ENCODE measurements at regions not wholly inside any gene's neighbourhood (a gene's known extent, or its start where the extent isn't known, plus 50 kb on each side); places are given as distances from the start of the nearest gene placed in this dataset.

DNA sequence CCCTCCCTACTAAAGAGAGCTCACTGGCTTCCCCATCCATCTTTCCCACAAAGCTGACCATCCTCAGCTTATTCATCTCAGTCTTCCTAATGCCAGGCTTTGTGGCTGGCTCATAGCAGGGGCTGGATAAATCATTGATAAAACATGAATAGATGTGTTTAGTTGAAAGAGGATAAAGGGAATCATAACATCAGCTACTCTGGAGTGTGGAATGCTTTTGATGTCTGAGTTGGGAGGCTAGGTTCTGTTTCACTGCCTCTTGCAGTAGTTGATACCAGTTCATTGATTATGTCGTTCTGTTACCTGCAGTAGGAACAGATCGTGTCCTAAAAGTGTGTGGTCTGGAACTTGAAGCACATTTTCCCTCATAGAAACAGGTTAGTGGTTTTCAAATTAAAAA, 66.3 kb upstream of the HK2 start:
- H3K9me3 Mint-ChIP-seq = no peaks in the 10 kb centered on the region
- peaks cover 17 to 18% of the 10 kb centered on the region in 2 donors for H3K4me1 Mint-ChIP-seq (ENCODE audit: low read depth in 2 of 2)
- peak overlapping the region in 1 of 2 donors; percentile 2 for H3K27ac Mint-ChIP-seq
- peaks cover 9 to 11% of the 10 kb centered on the region in 2 donors for H3K27me3 Mint-ChIP-seq
- DNase-seq (ENCODE audit: low spot score) (no peak), ATAC-seq (no peak)
- H3K4me3 Mint-ChIP-seq = no peak overlapping the region
- no peaks in the 10 kb centered on the region for H3K36me3 Mint-ChIP-seq

DNA sequence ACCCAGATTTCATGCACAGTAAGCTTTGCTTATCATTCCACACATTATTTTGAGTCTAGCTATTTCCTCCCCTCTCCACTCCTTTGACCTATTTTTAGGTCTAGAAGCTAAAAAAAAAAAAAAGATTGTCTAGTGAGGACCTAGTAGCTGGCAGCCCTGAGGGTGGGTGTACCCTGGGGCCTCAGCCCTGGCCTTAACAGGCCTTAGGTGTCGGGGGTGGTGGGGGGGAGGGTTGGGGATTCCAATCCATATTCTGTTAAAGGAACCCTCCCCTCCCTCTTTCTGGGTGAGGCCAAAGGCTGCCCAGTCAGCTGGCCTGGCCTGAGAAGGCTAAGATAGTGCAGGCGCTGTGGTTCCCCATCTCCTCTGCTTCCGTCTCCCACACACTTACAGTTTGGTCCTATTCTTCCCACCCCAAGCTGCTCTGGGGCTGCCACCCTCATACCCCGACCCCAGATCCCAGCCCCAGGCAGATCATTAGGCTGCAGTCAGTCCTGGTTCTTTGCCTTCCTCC, 65.5 kb upstream of the HK2 start:
- DNase-seq (ENCODE audit: low spot score) (no peak), ATAC-seq (peak in 1 of 2 donors; percentile 50)
- H3K36me3 Mint-ChIP-seq = no peaks in the 10 kb centered on the region
- no peak overlapping the region for H3K4me3 Mint-ChIP-seq
- H3K27me3 Mint-ChIP-seq = peaks cover 9 to 11% of the 10 kb centered on the region in 2 donors
- H3K4me1 Mint-ChIP-seq (ENCODE audit: low read depth in 2 of 2) = peaks cover 17 to 18% of the 10 kb centered on the region in 2 donors
- no peak overlapping the region for H3K27ac Mint-ChIP-seq
- H3K9me3 Mint-ChIP-seq = no peaks in the 10 kb centered on the region

DNA sequence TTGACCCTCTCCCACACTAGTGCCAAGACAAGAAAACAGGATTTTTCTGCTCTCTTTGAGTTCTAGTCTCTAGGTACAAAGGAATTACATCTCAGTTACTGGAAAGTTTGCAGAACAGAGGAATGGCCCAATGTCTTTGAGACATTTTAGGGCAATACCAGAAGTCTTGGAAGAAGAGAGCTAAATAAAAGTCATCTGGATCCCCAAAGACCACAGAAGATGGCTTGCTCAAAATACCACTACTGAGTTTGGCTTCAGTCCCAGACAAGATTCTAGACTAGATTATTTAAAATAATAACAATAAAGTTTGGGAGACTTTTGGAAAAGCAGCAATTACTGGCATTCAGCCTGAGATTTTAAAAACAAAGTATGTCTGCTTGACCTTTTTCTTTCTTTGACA, 61.9 kb upstream of the HK2 start:
- ATAC-seq (no peak), DNase-seq (ENCODE audit: low spot score) (no peak)
- Mint-ChIP-seq H3K4me1 (ENCODE audit: low read depth in 2 of 2) (peaks cover 0 to 1% of the 10 kb centered on the region in 2 donors), H3K27ac (no peak overlapping the region), H3K4me3 (no peak overlapping the region), H3K36me3 (no peaks in the 10 kb centered on the region), H3K27me3 (peaks cover 8 to 9% of the 10 kb centered on the region in 2 donors), H3K9me3 (no peaks in the 10 kb centered on the region)

DNA sequence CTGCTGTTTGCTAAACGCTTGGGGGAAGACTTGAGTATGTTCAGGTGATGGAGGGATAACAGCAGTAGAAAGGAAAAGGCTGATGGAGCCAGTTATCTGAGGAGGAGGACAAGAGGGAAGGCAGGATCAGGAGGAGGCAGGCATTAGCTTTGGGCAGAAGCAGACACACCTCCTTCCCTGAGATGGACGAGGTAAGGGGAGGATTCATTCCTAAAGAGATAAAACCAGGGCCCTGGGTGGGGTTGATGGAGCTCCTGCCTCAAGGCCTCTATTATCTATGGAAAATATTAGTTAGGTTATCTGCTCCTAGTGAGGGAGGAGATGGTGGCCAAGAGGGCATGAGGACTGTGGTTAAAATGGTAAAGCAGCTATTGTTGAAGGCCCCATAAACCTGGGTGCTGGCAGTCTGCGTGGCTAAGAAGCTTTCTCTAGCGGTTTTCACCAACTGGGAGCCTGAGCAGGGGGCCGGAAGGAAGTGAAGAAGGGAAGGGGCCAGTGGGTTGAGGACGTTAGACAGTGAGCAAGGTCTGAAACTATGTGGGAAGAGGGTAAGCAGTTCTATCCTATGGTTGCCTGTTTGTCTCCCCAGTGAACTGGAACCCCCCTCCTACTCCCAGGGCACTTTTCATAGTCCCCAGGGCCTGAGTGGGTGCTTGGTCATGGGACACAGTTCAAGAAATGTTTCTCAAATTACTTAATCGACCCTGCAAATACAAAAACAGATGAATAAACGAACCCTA, 56.6 kb upstream of the HK2 start:
- Mint-ChIP-seq H3K27me3 (no peaks in the 10 kb centered on the region), H3K9me3 (no peaks in the 10 kb centered on the region), H3K36me3 (no peaks in the 10 kb centered on the region), H3K4me1 (ENCODE audit: low read depth in 2 of 2) (peaks cover 0 to 7% of the 10 kb centered on the region in 2 donors), H3K27ac (peak overlapping the region; percentile 9 to 25), H3K4me3 (no peak overlapping the region)
- no peak for DNase-seq (ENCODE audit: low spot score)
- no peak for ATAC-seq

DNA sequence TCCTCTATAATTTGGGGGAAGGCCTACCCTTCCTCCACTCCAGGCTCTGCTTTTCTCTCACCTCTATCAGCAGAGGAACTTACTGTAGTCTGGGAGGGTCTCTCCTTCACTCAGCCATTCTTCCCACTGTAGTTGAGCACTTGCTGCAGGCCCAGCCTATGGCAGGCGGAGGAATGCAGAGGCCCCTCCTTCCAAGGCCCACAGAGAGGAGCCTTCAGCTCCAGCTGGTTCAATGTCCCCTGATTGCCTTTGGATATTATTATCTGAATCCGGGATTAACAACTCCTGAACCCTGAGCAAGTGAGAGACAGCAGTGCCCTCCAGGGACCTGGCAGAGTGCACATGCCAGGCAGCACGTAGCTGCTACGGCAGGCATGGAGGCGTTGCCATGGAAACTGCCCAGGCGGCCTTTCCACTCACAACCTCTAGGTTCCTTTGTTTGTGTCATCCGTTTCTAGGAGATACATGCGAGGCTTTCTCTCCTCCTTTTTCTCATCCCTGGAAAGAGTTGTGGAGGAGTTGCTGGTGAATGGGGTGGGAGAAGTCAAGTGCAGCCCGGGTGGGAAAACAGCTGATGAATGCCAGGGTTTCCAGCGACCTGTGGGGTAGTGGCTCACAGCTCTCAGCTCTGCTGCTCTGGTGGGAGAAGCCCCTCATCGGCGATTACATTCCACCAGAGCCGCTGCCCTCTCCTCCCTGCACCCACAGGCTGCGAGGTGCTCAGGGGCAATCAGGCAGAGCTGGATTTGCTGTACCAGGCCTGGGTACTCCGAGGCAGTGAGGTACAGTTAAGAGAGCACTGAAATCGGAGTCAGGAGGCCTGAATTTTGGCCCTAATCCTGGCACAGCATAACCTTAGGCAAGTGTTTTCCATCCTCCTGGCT, 55.3 kb upstream of the HK2 start:
- DNase-seq (ENCODE audit: low spot score) = no peak
- Mint-ChIP-seq H3K36me3 (no peaks in the 10 kb centered on the region), H3K4me1 (ENCODE audit: low read depth in 2 of 2) (peaks cover 0 to 7% of the 10 kb centered on the region in 2 donors), H3K9me3 (no peaks in the 10 kb centered on the region), H3K27ac (no peak overlapping the region), H3K4me3 (no peak overlapping the region), H3K27me3 (peaks cover 4 to 7% of the 10 kb centered on the region in 2 donors)
- ATAC-seq = peak in 1 of 2 donors; percentile 48

DNA sequence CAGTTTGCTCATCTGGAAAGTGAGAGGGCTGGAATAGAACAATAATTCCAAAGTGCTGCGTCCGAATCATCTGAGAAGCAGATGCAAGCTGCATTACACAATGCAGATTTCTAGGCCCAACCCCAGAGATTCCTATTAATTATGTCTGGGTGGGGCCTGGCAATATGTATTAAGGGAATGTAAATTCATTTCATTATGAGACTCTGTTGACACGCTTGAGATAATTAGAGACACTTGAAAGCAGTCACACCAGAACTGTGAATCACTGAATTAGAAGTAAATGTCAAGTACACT, 54.7 kb upstream of the HK2 start:
- DNase-seq (ENCODE audit: low spot score) = no peak
- Mint-ChIP-seq H3K4me1 (ENCODE audit: low read depth in 2 of 2) (peaks cover 0 to 7% of the 10 kb centered on the region in 2 donors), H3K4me3 (no peak overlapping the region), H3K27ac (no peak overlapping the region), H3K27me3 (peaks cover 8 to 13% of the 10 kb centered on the region in 2 donors), H3K36me3 (no peaks in the 10 kb centered on the region), H3K9me3 (no peaks in the 10 kb centered on the region)
- no peak for ATAC-seq

DNA sequence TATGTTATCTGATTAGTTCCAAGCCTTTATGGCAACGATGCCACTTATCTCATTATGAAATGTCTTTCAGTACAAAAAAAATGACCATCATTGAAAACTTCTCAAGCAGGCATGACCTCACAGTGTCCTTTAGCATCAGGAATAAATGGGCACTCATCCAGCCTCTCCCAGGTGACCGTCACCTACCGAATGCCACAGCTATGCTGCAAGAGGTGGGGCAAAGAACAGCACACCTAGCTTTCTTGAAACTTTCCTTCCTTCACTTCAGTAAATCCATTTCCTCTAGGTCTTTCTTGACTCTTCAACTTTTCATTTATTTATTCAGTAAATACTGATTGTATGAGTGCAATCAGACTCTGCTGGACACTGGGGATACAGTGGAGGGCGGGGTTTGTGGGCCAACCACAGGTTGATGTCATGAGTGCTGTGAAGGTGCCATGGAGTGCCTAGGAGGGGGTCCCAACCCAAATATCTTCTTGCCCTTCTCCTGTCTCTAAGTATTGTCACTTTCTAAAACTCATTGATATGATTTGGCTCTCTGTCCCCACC, 54.3 kb upstream of the HK2 start:
- H3K27ac Mint-ChIP-seq = no peak overlapping the region
- DNase-seq (ENCODE audit: low spot score) (no peak), ATAC-seq (no peak)
- peaks cover 10 to 18% of the 10 kb centered on the region in 2 donors for H3K27me3 Mint-ChIP-seq
- H3K4me1 Mint-ChIP-seq (ENCODE audit: low read depth in 2 of 2) = peaks cover 0 to 7% of the 10 kb centered on the region in 2 donors
- no peak overlapping the region for H3K4me3 Mint-ChIP-seq
- H3K9me3 Mint-ChIP-seq = no peaks in the 10 kb centered on the region
- no peaks in the 10 kb centered on the region for H3K36me3 Mint-ChIP-seq

Measured in natural killer cell treated with Interleukin-12 subunit alpha and Interleukin-12 subunit beta and Interleukin-15 and Interleukin-18, amount 100 ng/mL, for 72 hours (primary cell).